DND-41 (cell line): ENCODE measurements at regions not wholly inside any gene's neighbourhood (a gene's known extent, or its start where the extent isn't known, plus 50 kb on each side); places are given as distances from the start of the nearest gene placed in this dataset.

Experiments used
- ATAC-seq: fragments of 200-7000 bp; cut with Tn5 transposase; 3 replicates; pipeline ENCODE4 v1.9.1; 2021; ENCODE audit warnings: low read depth; ENCODE audit not compliant: insufficient read depth
- DNase-seq: peaks from one replicate; pipeline ENCODE4 v3.0.0-alpha.2; 2020
- H2AFZ ChIP-seq: 2 replicates; pipeline ENCODE4 v1.6.0; 2012; ENCODE audit warnings: low read depth, low read length
- H3K27ac ChIP-seq: 2 replicates; pipeline ENCODE4 v1.5.1; 2012; ENCODE audit warnings: low read length, inconsistent platforms
- H3K27me3 ChIP-seq: fragments of 200-600 bp; sonication (generic); 2 replicates; pipeline ENCODE4 v1.6.0; 2012; ENCODE audit warnings: low read length, mild to moderate bottlenecking, inconsistent platforms; ENCODE audit not compliant: insufficient read depth, poor library complexity
- H3K36me3 ChIP-seq: 2 replicates; pipeline ENCODE4 v1.5.1; 2012; ENCODE audit warnings: low read length, inconsistent platforms; ENCODE audit not compliant: insufficient read depth
- H3K4me1 ChIP-seq: 2 replicates; pipeline ENCODE4 v1.5.1; 2012; ENCODE audit warnings: mild to moderate bottlenecking, low read length; ENCODE audit not compliant: insufficient read depth
- H3K4me2 ChIP-seq: 2 replicates; pipeline ENCODE4 v1.6.0; 2012; ENCODE audit warnings: mild to moderate bottlenecking, moderate library complexity, low read length, inconsistent platforms; ENCODE audit not compliant: insufficient read depth
- H3K4me3 ChIP-seq, 2 experiments: fragments of 200-600 bp in 1 of 2; shearing (Covaris generic) in 1 of 2; 2 replicates each; pipeline ENCODE4 v1.5.1; 2012 to 2016; ENCODE audit warnings: inconsistent platforms in 2 of 2, low read length in 2 of 2, mild to moderate bottlenecking in 2 of 2, low read depth in 1 of 2, moderate library complexity in 1 of 2
- H3K79me2 ChIP-seq: 2 replicates; pipeline ENCODE4 v1.6.0; 2012; ENCODE audit warnings: low read length, inconsistent platforms; ENCODE audit not compliant: insufficient read depth
- H3K9ac ChIP-seq: 2 replicates; pipeline ENCODE4 v1.6.0; 2012; ENCODE audit warnings: low read depth, mild to moderate bottlenecking, inconsistent platforms, low read length, moderate library complexity
- H3K9me3 ChIP-seq: 2 replicates; pipeline ENCODE4 v1.5.1; 2012; ENCODE audit warnings: low read length, moderate library complexity, mild to moderate bottlenecking, inconsistent platforms; ENCODE audit not compliant: insufficient read depth, severe bottlenecking
- H4K20me1 ChIP-seq: 2 replicates; pipeline ENCODE4 v1.6.0; 2012; ENCODE audit warnings: low read length; ENCODE audit not compliant: insufficient read depth
- CTCF ChIP-seq: IDR thresholded peaks from 2 replicates; pipeline ENCODE4 v1.5.1; 2012; ENCODE audit warnings: borderline replicate concordance, low read length, moderate library complexity, mild to moderate bottlenecking; ENCODE audit not compliant: poor library complexity, severe bottlenecking; ENCODE audit errors: extremely low read depth
- EZH2 ChIP-seq: IDR thresholded peaks from 3 replicates; pipeline ENCODE4 v1.6.1; 2012; ENCODE audit warnings: borderline replicate concordance, low read depth, mild to moderate bottlenecking, moderate library complexity, low read length, inconsistent platforms; ENCODE audit not compliant: severe bottlenecking

DNA sequence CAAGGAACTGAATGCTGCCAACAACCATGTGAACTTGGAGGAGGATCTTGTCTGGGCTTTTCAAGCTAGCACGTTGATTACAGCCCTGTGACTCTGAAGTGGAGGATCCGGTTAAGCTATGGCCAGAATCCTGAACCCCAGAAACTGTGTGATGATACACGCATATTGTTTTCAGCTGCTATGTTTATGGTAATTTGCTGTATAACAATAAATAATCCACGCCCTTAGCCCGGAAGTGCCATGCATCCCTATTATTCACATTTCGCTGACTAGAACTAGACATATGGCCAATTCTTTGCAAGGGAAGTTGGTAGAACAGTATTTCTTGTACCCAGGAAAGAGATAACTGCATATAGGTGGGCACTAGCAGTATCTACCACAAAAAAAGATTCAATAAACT is 510.8 kb upstream of the BTBD3 start:
- no peak overlapping the region for H2AFZ ChIP-seq
- no peaks in the 10 kb centered on the region for H3K9me3 ChIP-seq
- H3K4me1 ChIP-seq: no peaks in the 10 kb centered on the region
- TF ChIP-seq CTCF: no peak
- TF ChIP-seq EZH2: no peak
- no peaks in the 10 kb centered on the region for H4K20me1 ChIP-seq
- no peak overlapping the region for H3K27ac ChIP-seq
- no peaks in the 10 kb centered on the region for H3K79me2 ChIP-seq
- H3K4me3 ChIP-seq: no peak overlapping the region
- H3K4me2 ChIP-seq: no peak overlapping the region
- ATAC-seq (no peak), DNase-seq (no peak)
- no peak overlapping the region for H3K9ac ChIP-seq
- H3K36me3 ChIP-seq: no peaks in the 10 kb centered on the region
- H3K27me3 ChIP-seq: no peaks in the 10 kb centered on the region

DNA sequence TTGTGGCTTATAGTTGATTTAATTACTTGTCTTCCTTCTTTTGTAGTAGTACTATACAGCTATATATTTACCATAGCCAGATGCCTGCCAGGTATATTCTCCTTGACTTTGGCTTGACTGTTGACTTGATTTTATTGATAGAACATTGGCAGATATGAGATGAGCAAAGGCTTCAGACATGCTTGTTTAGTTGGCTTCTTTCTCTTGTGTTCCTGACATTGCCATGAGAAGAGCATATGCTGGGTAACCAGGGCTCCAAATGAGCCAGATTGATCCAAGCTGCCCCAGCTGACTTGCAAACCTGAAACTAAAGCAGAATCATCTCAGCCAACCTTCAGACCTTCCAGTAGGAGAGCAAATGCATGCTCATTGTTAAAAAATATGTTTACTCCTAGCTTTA is 508.1 kb upstream of the BTBD3 start:
- Histone ChIP-seq H2AFZ (no peak overlapping the region), H3K4me3 (no peak overlapping the region), H3K9me3 (no peaks in the 10 kb centered on the region), H3K27me3 (no peaks in the 10 kb centered on the region), H3K27ac (no peak overlapping the region), H3K79me2 (no peaks in the 10 kb centered on the region), H3K36me3 (no peaks in the 10 kb centered on the region), H3K9ac (no peak overlapping the region), H3K4me2 (no peak overlapping the region), H3K4me1 (no peaks in the 10 kb centered on the region), H4K20me1 (no peaks in the 10 kb centered on the region)
- ATAC-seq: no peak
- TF ChIP-seq EZH2 (no peak), CTCF (no peak)
- DNase-seq: no peak

DNA sequence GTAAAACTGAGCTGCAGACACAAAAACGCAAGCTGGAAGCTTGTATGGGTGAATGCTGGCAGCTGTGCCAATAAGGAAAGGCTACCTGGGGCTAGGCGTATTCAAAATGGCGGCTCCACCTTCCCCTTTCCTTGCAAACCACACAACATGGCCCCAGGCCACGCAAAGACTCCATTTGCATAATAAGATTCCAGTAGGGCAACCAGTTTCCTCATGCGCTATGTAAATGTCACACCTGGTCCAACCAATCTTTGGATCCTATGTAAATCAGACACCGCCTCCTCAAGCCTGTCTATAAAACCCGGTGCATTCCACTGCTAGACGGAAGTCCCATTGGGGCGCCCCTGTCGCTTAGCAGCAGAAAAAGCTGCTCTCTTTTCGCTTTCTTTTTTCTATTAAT is 505.9 kb upstream of the BTBD3 start:
- no peaks in the 10 kb centered on the region for H4K20me1 ChIP-seq
- H3K36me3 ChIP-seq: no peaks in the 10 kb centered on the region
- no peak overlapping the region for H3K4me3 ChIP-seq
- ATAC-seq: no peak
- no peak overlapping the region for H3K9ac ChIP-seq
- H3K4me1 ChIP-seq: no peaks in the 10 kb centered on the region
- no peaks in the 10 kb centered on the region for H3K79me2 ChIP-seq
- no peaks in the 10 kb centered on the region for H3K27me3 ChIP-seq
- H3K9me3 ChIP-seq: no peaks in the 10 kb centered on the region
- no peak overlapping the region for H2AFZ ChIP-seq
- H3K27ac ChIP-seq: no peak overlapping the region
- TF ChIP-seq CTCF: no peak
- no peak for TF ChIP-seq EZH2
- H3K4me2 ChIP-seq: no peak overlapping the region
- no peak for DNase-seq

DNA sequence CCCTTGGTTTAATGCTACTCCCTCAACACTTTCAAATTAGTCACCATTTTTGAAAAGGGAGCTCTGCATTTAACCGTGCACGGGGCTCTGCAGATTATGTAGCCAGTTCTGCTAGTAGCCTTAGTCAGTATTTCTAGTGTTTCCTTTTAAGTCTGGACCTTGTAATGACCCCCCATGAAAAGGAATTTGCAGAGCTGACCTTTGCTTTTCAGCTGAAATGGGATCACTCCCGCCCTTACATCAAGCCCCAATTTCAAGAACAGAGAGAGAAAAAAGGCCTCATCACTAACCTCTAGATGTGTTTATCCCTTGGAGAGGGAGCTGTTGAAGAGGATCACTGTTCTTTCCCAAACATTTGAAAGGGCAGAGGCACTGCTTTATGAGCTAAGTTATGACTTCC is 490.7 kb upstream of the BTBD3 start:
- ATAC-seq: no peak

More for the DNA sequence above, 490.7 kb upstream of the BTBD3 start:
- no peak for DNase-seq
- no peaks in the 10 kb centered on the region for H3K4me1 ChIP-seq
- no peak overlapping the region for H3K4me2 ChIP-seq
- no peak overlapping the region for H3K27ac ChIP-seq
- no peak overlapping the region for H2AFZ ChIP-seq
- no peaks in the 10 kb centered on the region for H3K27me3 ChIP-seq
- no peaks in the 10 kb centered on the region for H4K20me1 ChIP-seq
- no peaks in the 10 kb centered on the region for H3K9me3 ChIP-seq
- TF ChIP-seq CTCF: no peak
- no peak for TF ChIP-seq EZH2
- H3K36me3 ChIP-seq: no peaks in the 10 kb centered on the region
- H3K79me2 ChIP-seq: no peaks in the 10 kb centered on the region
- no peak overlapping the region for H3K4me3 ChIP-seq
- H3K9ac ChIP-seq: no peak overlapping the region
